Glutamatergic neuron (in vitro differentiated cells): ENCODE measurements at regions not wholly inside any gene's neighbourhood (a gene's known extent, or its start where the extent isn't known, plus 50 kb on each side); places are given as distances from the start of the nearest gene placed in this dataset.

ENCODE experiments used
- DNase-seq: peaks from one replicate; pipeline ENCODE4 v3.0.0; 2022
- H3K27ac Mint-ChIP-seq: one replicate; pipeline ENCODE4 v1.8.0; 2020; ENCODE audit warnings: mild to moderate bottlenecking, mixed read lengths, inconsistent platforms; ENCODE audit not compliant: unreplicated experiment
- H3K27me3 Mint-ChIP-seq: one replicate; pipeline ENCODE4 v1.8.0; 2020; ENCODE audit warnings: mild to moderate bottlenecking, moderate library complexity, mixed read lengths, inconsistent platforms; ENCODE audit not compliant: unreplicated experiment
- H3K36me3 Mint-ChIP-seq: one replicate; pipeline ENCODE4 v1.8.0; 2020; ENCODE audit warnings: mild to moderate bottlenecking, mixed read lengths, inconsistent platforms; ENCODE audit not compliant: unreplicated experiment
- H3K4me1 Mint-ChIP-seq: one replicate; pipeline ENCODE4 v1.8.0; 2020; ENCODE audit warnings: mild to moderate bottlenecking, low read depth, mixed read lengths, inconsistent platforms; ENCODE audit not compliant: unreplicated experiment
- H3K4me3 Mint-ChIP-seq: one replicate; pipeline ENCODE4 v1.8.0; 2020; ENCODE audit warnings: mild to moderate bottlenecking, mixed read lengths, inconsistent platforms; ENCODE audit not compliant: unreplicated experiment
- H3K9me3 Mint-ChIP-seq: one replicate; pipeline ENCODE4 v1.8.0; 2020; ENCODE audit warnings: mild to moderate bottlenecking, moderate library complexity, mixed read lengths, inconsistent platforms; ENCODE audit not compliant: unreplicated experiment
- CTCF ChIP-seq: fragments of 200-600 bp; sonication (generic); IDR thresholded peaks from one replicate; pipeline ENCODE4 v1.5.0; 2021; ENCODE audit not compliant: partially characterized antibody, unreplicated experiment

GRCh38 chr2:63769915-63770314 is 71.8 kb upstream of the UGP2 start:
- DNase-seq, result no peak
- H3K4me1 Mint-ChIP-seq, result peaks cover 15% of the 10 kb centered on the region
- no peak for TF ChIP-seq CTCF

GRCh38 chr2:63772061-63772460 is 69.6 kb upstream of the UGP2 start:
- H3K27me3 Mint-ChIP-seq, result no peaks in the 10 kb centered on the region
- peaks cover 6% of the 10 kb centered on the region for H3K4me1 Mint-ChIP-seq
- peaks cover 2% of the 10 kb centered on the region for H3K9me3 Mint-ChIP-seq
- TF ChIP-seq CTCF, result no peak
- no peak for DNase-seq
- H3K27ac Mint-ChIP-seq, result no peak overlapping the region
- H3K4me3 Mint-ChIP-seq, result no peak overlapping the region
- H3K36me3 Mint-ChIP-seq, result no peaks in the 10 kb centered on the region

More at GRCh38 chr2:63769915-63770314, 71.8 kb upstream of the UGP2 start:
- H3K27me3 Mint-ChIP-seq, result no peaks in the 10 kb centered on the region
- H3K9me3 Mint-ChIP-seq, result peaks cover 2% of the 10 kb centered on the region
- H3K36me3 Mint-ChIP-seq, result peaks cover 3% of the 10 kb centered on the region
- H3K4me3 Mint-ChIP-seq, result no peak overlapping the region
- no peak overlapping the region for H3K27ac Mint-ChIP-seq

- Mint-ChIP-seq H3K4me1 (no peaks in the 10 kb centered on the region), H3K27me3 (no peaks in the 10 kb centered on the region), H3K36me3 (no peaks in the 10 kb centered on the region), H3K27ac (no peak overlapping the region), H3K4me3 (no peak overlapping the region), H3K9me3 (no peaks in the 10 kb centered on the region)
- DNase-seq, result no peak
- TF ChIP-seq CTCF, result no peak
Observed at GRCh38 chr2:63775191-63775590, 66.5 kb upstream of the UGP2 start.

GRCh38 chr2:63776382-63776781 is 65.3 kb upstream of the UGP2 start:
- H3K27ac Mint-ChIP-seq, result no peak overlapping the region
- H3K4me3 Mint-ChIP-seq, result no peak overlapping the region
- no peaks in the 10 kb centered on the region for H3K9me3 Mint-ChIP-seq
- DNase-seq, result no peak
- H3K27me3 Mint-ChIP-seq, result no peaks in the 10 kb centered on the region
- no peak for TF ChIP-seq CTCF
- peaks cover 9% of the 10 kb centered on the region for H3K4me1 Mint-ChIP-seq
- no peaks in the 10 kb centered on the region for H3K36me3 Mint-ChIP-seq

- TF ChIP-seq CTCF, result no peak
- Mint-ChIP-seq H3K4me3 (no peak overlapping the region), H3K9me3 (no peaks in the 10 kb centered on the region), H3K36me3 (no peaks in the 10 kb centered on the region), H3K27ac (no peak overlapping the region), H3K4me1 (peaks cover 9% of the 10 kb centered on the region), H3K27me3 (no peaks in the 10 kb centered on the region)
- DNase-seq, result no peak
Observed at GRCh38 chr2:63777816-63778215, 63.9 kb upstream of the UGP2 start.
